Activated effector memory CD4-positive, alpha-beta T cell treated with Interleukin-2 at 50 U/mL for 16 hours (primary cell): ENCODE measurements at regions not wholly inside any gene's neighbourhood (a gene's known extent, or its start where the extent isn't known, plus 50 kb on each side); places are given as distances from the start of the nearest gene placed in this dataset.
"Not testable (repeated sequence)": the region's sequence is repeated elsewhere in the genome, so short reads cannot be mapped to it uniquely, and the experiment has no call there.

ENCODE experiments used
- DNase-seq: peaks from one replicate; pipeline ENCODE4 v3.0.0-alpha.2; 2020

DNA sequence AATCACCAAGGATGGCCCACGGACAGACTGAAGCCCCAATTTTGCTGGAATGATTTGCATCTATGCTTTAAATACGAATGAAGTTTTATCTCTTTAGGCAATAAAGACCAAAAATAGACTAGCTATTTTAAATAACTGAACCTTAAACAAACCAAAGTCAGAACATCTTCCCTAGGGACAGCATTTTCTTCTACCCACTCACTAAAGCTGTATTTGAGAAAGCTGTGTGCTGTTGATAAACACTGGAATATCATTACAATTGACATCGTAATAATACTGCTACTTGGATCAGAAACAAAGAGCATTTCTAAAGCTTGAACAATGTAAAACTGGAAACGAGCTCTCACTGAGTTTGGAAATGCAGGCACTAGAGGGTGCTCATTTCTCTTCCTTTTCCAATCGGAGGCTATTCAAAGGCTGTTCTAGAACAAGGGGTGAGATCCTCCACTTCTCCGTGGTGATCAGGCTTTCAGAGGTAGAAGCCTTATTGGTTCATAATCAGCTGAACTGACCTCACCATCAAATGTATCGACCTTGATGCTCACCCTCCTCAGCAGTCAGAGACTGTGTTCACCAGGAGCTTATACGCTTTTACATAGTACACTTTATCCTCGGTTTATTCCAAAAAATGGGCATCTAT lies 225.3 kb upstream of the PRSS1 start:
- no peak for DNase-seq

GRCh38 chr7:142522735-142523134 lies 226.5 kb upstream of the PRSS1 start:
- DNase-seq: no peak

GRCh38 chr7:142520885-142521284 lies 228.4 kb upstream of the PRSS1 start:
- not testable (repeated sequence) for DNase-seq

GRCh38 chr7:142520455-142520854 lies 228.8 kb upstream of the PRSS1 start:
- not testable (repeated sequence) for DNase-seq

DNA sequence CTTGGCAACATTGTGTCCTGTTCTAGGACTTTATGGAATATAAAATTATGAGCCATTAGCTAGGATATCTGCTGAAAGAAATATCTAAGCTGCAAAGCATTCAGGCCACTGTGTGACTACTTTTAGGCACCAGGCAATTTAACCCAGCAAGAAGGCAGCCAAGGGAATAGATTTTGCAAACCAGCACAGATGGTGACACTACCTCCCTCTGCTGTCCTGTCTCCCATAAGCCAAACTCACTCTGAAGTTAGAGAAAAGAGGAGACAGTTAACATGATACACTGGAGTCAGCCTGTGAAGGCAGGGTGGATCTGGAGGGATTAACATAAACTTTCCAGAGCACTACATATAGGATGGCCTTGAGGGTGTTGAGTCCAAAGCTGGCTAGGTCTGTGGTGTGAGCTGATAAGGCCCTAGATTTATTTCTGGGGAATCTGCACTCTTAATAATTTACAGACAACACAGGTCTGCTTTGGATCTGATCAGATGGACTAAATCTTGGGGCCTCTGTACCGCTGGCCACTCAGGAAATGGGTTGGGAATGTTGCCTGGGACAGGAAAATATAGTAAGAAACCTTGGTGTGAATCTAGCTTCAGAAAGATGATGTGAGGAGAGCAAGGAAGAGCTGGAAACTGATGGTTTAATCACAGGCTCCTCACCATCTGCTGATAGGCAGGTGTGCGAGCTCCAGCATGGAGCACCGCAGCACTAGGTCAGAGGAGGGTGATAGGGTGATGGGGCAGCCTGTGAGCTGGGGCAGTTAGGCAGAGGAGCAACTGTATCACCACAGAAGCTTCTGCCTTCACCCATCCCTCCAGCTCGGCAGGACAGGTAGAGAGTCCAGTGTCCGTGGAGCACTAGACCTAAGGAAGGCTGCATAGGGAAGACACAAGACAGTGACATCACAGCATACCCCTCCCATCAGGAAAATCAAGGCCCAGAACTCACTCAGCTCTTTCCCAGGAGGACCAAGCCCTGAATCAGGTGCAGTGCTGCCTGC lies 229.9 kb upstream of the PRSS1 start:
- DNase-seq: no peak

GRCh38 chr7:142516038-142516501 lies 233.2 kb upstream of the PRSS1 start:
- DNase-seq: no peak

GRCh38 chr7:142514716-142515115 lies 234.6 kb upstream of the PRSS1 start:
- DNase-seq: not testable (repeated sequence)

- DNase-seq: no peak
Measured at GRCh38 chr7:142513178-142513955, 235.9 kb upstream of the PRSS1 start.

DNA sequence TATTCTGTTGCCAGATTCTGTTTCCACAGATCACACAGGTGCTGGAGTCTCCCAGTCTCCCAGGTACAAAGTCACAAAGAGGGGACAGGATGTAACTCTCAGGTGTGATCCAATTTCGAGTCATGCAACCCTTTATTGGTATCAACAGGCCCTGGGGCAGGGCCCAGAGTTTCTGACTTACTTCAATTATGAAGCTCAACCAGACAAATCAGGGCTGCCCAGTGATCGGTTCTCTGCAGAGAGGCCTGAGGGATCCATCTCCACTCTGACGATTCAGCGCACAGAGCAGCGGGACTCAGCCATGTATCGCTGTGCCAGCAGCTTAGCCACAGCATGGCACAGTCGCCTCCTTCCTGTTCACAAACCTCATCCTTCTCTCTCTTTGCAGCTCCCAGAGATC lies 237.5 kb upstream of the PRSS1 start:
- DNase-seq: no peak

- DNase-seq: no peak
Measured at GRCh38 chr7:142511374-142511773, 237.9 kb upstream of the PRSS1 start.

- DNase-seq: not testable (repeated sequence)
Measured at GRCh38 chr7:142509235-142509634, 240.0 kb upstream of the PRSS1 start.

DNA sequence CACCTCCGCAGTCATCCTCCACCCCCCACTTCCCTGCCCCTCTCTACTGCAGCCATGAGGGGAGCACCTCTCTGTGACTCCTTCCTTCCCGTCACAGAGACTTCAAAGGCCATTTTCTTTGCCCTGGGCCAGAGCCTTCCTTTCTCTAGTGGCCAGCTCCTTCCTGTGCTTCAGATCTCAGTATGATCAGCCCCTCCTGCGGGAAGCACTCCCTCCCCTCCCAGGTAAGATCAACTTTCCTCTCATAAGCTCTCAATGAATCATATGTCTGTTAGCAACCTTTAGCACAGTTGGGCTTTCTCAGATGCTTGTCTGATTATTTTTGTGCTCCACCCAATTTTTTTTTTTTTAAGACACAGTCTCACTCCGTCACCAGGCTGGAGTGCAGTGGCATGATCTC lies 241.0 kb upstream of the PRSS1 start:
- DNase-seq: no peak

GRCh38 chr7:142507799-142508198 lies 241.5 kb upstream of the PRSS1 start:
- no peak for DNase-seq

DNA sequence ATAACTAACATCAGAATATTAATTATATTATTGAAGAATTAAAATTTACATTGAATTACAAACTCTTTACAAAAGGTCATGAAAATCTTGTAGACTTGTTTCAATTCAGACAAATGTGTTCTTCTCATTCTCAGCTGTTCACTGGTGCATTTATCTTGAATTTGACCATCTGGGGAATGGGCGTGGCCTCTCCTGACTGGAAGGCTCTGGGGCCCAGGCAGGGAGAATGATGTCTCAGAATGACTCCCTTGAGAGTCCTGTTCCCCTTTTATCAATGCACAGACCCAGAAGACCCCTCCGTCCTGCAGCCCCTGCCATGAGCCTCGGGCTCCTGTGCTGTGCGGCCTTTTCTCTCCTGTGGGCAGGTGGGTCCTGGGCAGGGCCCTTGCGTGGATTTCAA lies 242.2 kb upstream of the PRSS1 start:
- not testable (repeated sequence) for DNase-seq

GRCh38 chr7:142506601-142507000 lies 242.7 kb upstream of the PRSS1 start:
- no peak for DNase-seq

GRCh38 chr7:142503949-142504348 lies 245.3 kb upstream of the PRSS1 start:
- not testable (repeated sequence) for DNase-seq

DNA sequence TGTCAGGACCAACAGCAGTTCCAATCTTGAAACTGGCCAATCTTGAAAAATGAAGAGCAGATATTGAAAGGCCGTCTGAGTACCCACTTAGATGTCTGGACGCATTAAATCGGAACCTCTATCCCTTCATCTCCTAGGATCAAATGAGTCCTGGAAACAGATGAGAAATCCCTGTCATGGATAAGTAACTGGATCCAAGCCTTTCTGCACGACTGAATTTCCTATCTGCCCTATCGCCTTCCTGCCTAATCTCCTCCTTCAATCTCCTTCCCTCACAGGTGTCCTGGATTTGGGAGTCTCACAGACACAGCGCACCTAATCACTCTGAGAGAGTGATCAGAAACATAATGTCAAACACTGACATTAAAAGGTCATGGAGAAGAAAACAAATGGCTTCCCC lies 245.2 kb upstream of the PRSS58 start:
- DNase-seq: no peak

DNA sequence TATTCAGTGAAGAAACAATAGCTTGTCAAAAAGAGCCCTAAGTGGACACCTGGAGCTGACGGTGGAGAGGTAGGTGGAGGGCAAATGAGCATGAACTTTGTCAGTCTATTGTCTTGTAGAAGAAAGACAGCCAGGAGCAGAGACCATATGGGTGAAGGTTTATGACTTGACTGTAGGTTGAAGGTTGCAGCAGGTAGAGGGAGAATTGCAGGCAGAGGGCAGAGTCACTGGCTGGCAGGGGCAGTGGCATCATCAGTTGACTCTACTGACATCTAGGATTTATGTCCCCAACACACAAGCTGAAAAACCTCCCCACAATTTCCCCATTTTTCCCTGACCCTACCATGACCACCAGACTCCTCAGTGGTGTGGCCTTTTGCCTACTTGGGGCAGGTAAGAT lies 243.6 kb upstream of the PRSS58 start:
- no peak for DNase-seq

GRCh38 chr7:142500366-142500765 lies 242.5 kb upstream of the PRSS58 start:
- DNase-seq: no peak

GRCh38 chr7:142499635-142500034 lies 241.8 kb upstream of the PRSS58 start:
- no peak for DNase-seq

DNA sequence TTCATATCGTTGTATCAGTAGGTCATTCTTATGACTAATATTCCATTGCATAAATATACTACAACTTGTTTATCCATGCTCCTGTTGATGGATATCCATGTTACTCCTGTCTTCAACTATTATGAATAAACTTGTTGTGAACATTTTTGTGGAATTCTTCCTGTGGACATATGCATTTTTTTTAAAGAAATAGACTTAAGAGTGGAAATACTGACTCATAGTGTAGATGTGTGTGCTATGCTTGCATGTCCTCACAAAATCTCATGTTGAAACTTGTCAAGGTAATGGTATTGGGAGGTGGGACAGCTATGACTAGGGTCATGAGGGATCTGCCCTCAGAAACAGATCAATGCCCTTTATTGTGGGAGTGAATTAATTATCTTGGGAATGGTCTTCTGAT lies 240.5 kb upstream of the PRSS58 start:
- DNase-seq: no peak

DNA sequence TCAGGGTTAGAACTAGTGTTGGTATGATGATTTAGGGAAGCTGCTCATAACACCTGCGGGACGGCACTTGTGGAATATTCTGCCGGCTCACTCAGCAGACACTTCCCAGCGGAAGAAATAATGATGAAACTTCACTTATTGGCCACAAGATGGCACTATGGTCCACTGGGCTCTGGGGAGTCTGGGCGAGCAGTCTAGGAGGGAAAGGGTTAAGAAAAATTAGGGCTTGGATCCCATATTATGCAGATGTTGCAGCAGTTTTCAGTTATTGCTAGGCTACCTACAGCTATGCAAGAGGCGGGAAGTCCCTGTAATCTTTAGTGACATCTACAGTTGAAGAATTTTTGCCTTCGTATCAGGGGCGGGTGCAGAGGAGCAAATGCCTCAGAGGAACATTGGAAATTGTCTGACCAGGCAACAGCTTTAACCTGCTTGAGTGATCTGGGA lies 238.7 kb upstream of the PRSS58 start:
- no peak for DNase-seq

- DNase-seq: not testable (repeated sequence)
Measured at GRCh38 chr7:142495879-142496278, 238.0 kb upstream of the PRSS58 start.
